GM12878 (cell line): ENCODE measurements at regions not wholly inside any gene's neighbourhood (a gene's known extent, or its start where the extent isn't known, plus 50 kb on each side); places are given as distances from the start of the nearest gene placed in this dataset.

Source experiments
- CBFB ChIP-seq: IDR thresholded peaks from 2 replicates; pipeline ENCODE4 v1.6.1; 2016; ENCODE audit warnings: antibody characterized with exemption, low read depth
- CTCF ChIP-seq, 3 experiments: IDR thresholded peaks in 2 of 3; conservative IDR thresholded peaks in 1 of 3; 2 replicates each; pipeline ENCODE4 v1.5.1; 2011; ENCODE audit warnings: low read depth in 3 of 3, low read length in 3 of 3, mild to moderate bottlenecking in 3 of 3, control low read depth in 2 of 3, moderate library complexity in 2 of 3, inconsistent platforms in 1 of 3, mixed read lengths in 1 of 3; ENCODE audit not compliant: control insufficient read depth in 2 of 3, insufficient read depth in 1 of 3; ENCODE audit errors: extremely low read depth in 1 of 3
- JUNB ChIP-seq: IDR thresholded peaks from 2 replicates; pipeline ENCODE4 v1.6.1; 2016; ENCODE audit warnings: antibody characterized with exemption, mild to moderate bottlenecking
- MAX ChIP-seq: IDR thresholded peaks from 2 replicates; pipeline ENCODE4 v1.6.1; 2012; ENCODE audit warnings: low read depth, low read length, improper control_type of control experiment
- MYC ChIP-seq: IDR thresholded peaks from 2 replicates; pipeline ENCODE4 v1.6.1; 2011; ENCODE audit warnings: mild to moderate bottlenecking, low read length, moderate library complexity, inconsistent platforms; ENCODE audit not compliant: insufficient read depth, insufficient replicate concordance, insufficient read length, severe bottlenecking
- POLR2AphosphoS2 ChIP-seq: IDR thresholded peaks from 2 replicates; pipeline ENCODE4 v1.6.1; 2011; ENCODE audit warnings: low read depth, mild to moderate bottlenecking, low read length, improper control_type of control experiment, moderate library complexity
- SMAD1 ChIP-seq: fragments of 450-650 bp; IDR thresholded peaks from 2 replicates; pipeline ENCODE4 v1.6.1; 2018; ENCODE audit warnings: mild to moderate bottlenecking, low read depth; ENCODE audit not compliant: partially characterized antibody
- SMC3 ChIP-seq: IDR thresholded peaks from 2 replicates; pipeline ENCODE4 v1.6.1; 2011; ENCODE audit warnings: low read length, improper control_type of control experiment, borderline replicate concordance
- SP1 ChIP-seq: IDR thresholded peaks from one replicate; pipeline ENCODE4 v1.6.1; 2011; ENCODE audit warnings: low read depth, low read length
- SUZ12 ChIP-seq: fragments of 200-600 bp; sonication (generic); IDR thresholded peaks from one replicate; pipeline ENCODE4 v1.6.1; 2018; ENCODE audit warnings: antibody characterized with exemption, mild to moderate bottlenecking; ENCODE audit not compliant: unreplicated experiment
- TARDBP ChIP-seq: IDR thresholded peaks from 2 replicates; pipeline ENCODE4 v1.6.1; 2016; ENCODE audit warnings: borderline replicate concordance

GRCh38 chr1:239603530-239603929 lies 217.2 kb downstream of the CHRM3 start:
- TF ChIP-seq TARDBP (no peak), SP1 (no peak), SMC3 (no peak), MAX (no peak), SUZ12 (no peak), JUNB (no peak), MYC (no peak), CBFB (no peak), CTCF (IDR thresholded peaks at IDR 0.05 in 2 of 3, conservative IDR thresholded peaks at IDR 0.05 in 1 of 3; ENCODE audit: control insufficient read depth in 2 of 3, extremely low read depth in 1 of 3, insufficient read depth in 1 of 3, low read depth in 3 of 3, low read length in 3 of 3) (no peak), POLR2AphosphoS2 (no peak), SMAD1 (no peak)
